Vagina (tissue), 2 donors: ENCODE measurements at regions not wholly inside any gene's neighbourhood (a gene's known extent, or its start where the extent isn't known, plus 50 kb on each side); places are given as distances from the start of the nearest gene placed in this dataset.

Experiments used
- CTCF ChIP-seq, 3 experiments: fragments of 450-650 bp in 2 of 3; fragments of 200-600 bp in 1 of 3; sonication (generic) in 1 of 3; IDR thresholded peaks; one replicate each; pipeline ENCODE4 v1.5.1; 2017 to 2019; ENCODE audit warnings: antibody characterized with exemption in 3 of 3, mild to moderate bottlenecking in 2 of 3, moderate library complexity in 2 of 3
- POLR2A ChIP-seq, 2 donors: fragments of 450-650 bp; IDR thresholded peaks; one replicate each; pipeline ENCODE4 v1.6.1; 2017; ENCODE audit warnings: antibody characterized with exemption in 2 of 2, mild to moderate bottlenecking in 2 of 2, moderate library complexity in 2 of 2

- no peak for TF ChIP-seq CTCF (IDR thresholded peaks at IDR 0.05)
- TF ChIP-seq POLR2A (IDR thresholded peaks at IDR 0.05), result no peak
These were observed 1134.4 kb downstream of the XPNPEP1 start for GRCh38 chr10:108788891-108789290.
